Hepatocyte (in vitro differentiated cells): ENCODE measurements at regions not wholly inside any gene's neighbourhood (a gene's known extent, or its start where the extent isn't known, plus 50 kb on each side); places are given as distances from the start of the nearest gene placed in this dataset.
"Not testable (repeated sequence)": the region's sequence is repeated elsewhere in the genome, so short reads cannot be mapped to it uniquely, and the experiment has no call there.

Source experiments
- DNase-seq: peaks from one replicate; pipeline ENCODE4 v3.0.0-alpha.2; 2016; ENCODE audit warnings: low spot score
- H2AFZ ChIP-seq: fragments of 200-600 bp; sonication (generic); 2 replicates; pipeline ENCODE4 v1.6.0; 2016; ENCODE audit warnings: antibody characterized with exemption, mild to moderate bottlenecking
- H3K27ac ChIP-seq: fragments of 200-600 bp; sonication (generic); 2 replicates; pipeline ENCODE4 v1.5.1; 2016; ENCODE audit warnings: mild to moderate bottlenecking
- H3K27me3 ChIP-seq: fragments of 200-600 bp; sonication (generic); 2 replicates; pipeline ENCODE4 v1.6.1; 2016
- H3K36me3 ChIP-seq: fragments of 200-600 bp; sonication (generic); replicated peaks from 2 replicates; pipeline ENCODE4 v1.5.1; 2016; ENCODE audit warnings: low read depth; ENCODE audit not compliant: insufficient read depth
- H3K4me1 ChIP-seq: fragments of 200-600 bp; sonication (generic); 2 replicates; pipeline ENCODE4 v1.5.1; 2016; ENCODE audit warnings: mild to moderate bottlenecking, moderate library complexity; ENCODE audit not compliant: insufficient read depth
- H3K4me2 ChIP-seq: fragments of 200-600 bp; sonication (generic); 2 replicates; pipeline ENCODE4 v1.6.0; 2016
- H3K4me3 ChIP-seq: fragments of 200-600 bp; sonication (generic); 2 replicates; pipeline ENCODE4 v1.5.1; 2016; ENCODE audit warnings: mild to moderate bottlenecking
- H3K79me2 ChIP-seq: fragments of 200-600 bp; sonication (generic); 2 replicates; pipeline ENCODE4 v1.6.0; 2017; ENCODE audit warnings: mild to moderate bottlenecking
- H3K9me2 ChIP-seq: fragments of 200-600 bp; sonication (generic); replicated peaks from 2 replicates; pipeline ENCODE4 v1.6.0; 2017; ENCODE audit warnings: mild to moderate bottlenecking; ENCODE audit not compliant: insufficient read depth
- H3K9me3 ChIP-seq: fragments of 200-600 bp; sonication (generic); 2 replicates; pipeline ENCODE4 v1.5.1; 2016; ENCODE audit warnings: low read depth, mild to moderate bottlenecking
- H4K20me1 ChIP-seq: fragments of 200-600 bp; sonication (generic); 2 replicates; pipeline ENCODE4 v1.6.0; 2016; ENCODE audit warnings: mild to moderate bottlenecking; ENCODE audit not compliant: insufficient read depth, poor library complexity, severe bottlenecking
- WGBS: methylation state at CpG from one replicate; pipeline ENCODE4 v1.1.6; 2016; ENCODE audit warnings: low lambda C conversion rate; ENCODE audit errors: missing lambda C conversion rate; 5-methylcytosine and 5-hydroxymethylcytosine counted together

GRCh38 chr4:49510238-49510637, 524.2 kb downstream of the CWH43 start:
- H3K4me2 ChIP-seq, H4K20me1 ChIP-seq, H3K36me3 ChIP-seq, H3K4me1 ChIP-seq, H3K27me3 ChIP-seq, H3K9me2 ChIP-seq, H3K4me3 ChIP-seq, H3K79me2 ChIP-seq, H3K27ac ChIP-seq, H2AFZ ChIP-seq: not testable (repeated sequence)
- H3K9me3 ChIP-seq: peaks cover 42% of the 10 kb centered on the region
- DNase-seq: peak; percentile 52
- WGBS: 86% methylated on average over 7 of the region's 7 CpGs

- not testable (repeated sequence) for H3K4me2 ChIP-seq, H3K79me2 ChIP-seq, H3K27me3 ChIP-seq, H4K20me1 ChIP-seq, H3K4me1 ChIP-seq, H3K9me2 ChIP-seq, H2AFZ ChIP-seq, H3K27ac ChIP-seq, H3K36me3 ChIP-seq, H3K4me3 ChIP-seq
- H3K9me3 ChIP-seq: peaks cover 42% of the 10 kb centered on the region
- DNase-seq: peak; percentile 34
- WGBS: 74% methylated on average over 10 of the region's 10 CpGs
These were observed 525.3 kb downstream of the CWH43 start for GRCh38 chr4:49511353-49511752.

DNA sequence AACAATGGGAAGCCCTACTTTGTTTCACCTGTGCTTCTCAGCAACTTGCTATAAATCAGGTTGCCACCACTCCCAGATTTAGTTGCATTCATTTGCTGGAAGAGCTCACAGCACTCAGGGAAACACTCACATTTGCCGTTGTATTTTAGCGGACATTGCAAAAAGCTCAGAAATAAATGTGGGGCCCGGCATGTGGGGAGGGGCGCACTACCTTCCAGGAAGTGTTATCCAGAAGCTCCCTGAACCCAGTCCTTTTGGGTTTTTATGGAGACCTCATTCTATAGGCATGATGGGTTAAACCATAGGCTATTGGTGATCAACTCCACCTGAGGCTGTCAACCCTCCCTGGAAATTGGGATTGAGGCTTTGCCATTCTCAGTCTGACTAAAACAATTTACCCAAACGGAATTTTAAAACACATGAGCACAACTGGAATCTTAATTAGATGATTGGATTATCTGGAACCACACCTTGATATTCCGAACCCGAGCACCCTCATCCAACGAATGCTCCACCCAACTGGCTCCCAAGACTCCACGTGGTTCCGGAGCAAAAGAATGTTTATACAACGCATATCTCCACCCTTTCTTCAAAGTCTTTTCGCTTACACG, 525.9 kb downstream of the CWH43 start:
- peak; percentile 57 for DNase-seq
- H3K9me2 ChIP-seq, H3K4me3 ChIP-seq, H3K27ac ChIP-seq, H3K27me3 ChIP-seq, H3K4me1 ChIP-seq, H2AFZ ChIP-seq, H3K79me2 ChIP-seq, H4K20me1 ChIP-seq, H3K4me2 ChIP-seq, H3K36me3 ChIP-seq: not testable (repeated sequence)
- 76% methylated on average over 13 of the region's 13 CpGs for WGBS
- peaks cover 42% of the 10 kb centered on the region for H3K9me3 ChIP-seq

GRCh38 chr4:49512641-49513545, 526.8 kb downstream of the CWH43 start:
- H3K9me3 ChIP-seq: peaks cover 42% of the 10 kb centered on the region
- WGBS: 89% methylated on average over 33 of the region's 33 CpGs
- H3K36me3 ChIP-seq, H3K4me3 ChIP-seq, H2AFZ ChIP-seq, H3K27me3 ChIP-seq, H3K4me1 ChIP-seq, H3K4me2 ChIP-seq, H3K79me2 ChIP-seq, H3K27ac ChIP-seq, H4K20me1 ChIP-seq, H3K9me2 ChIP-seq: not testable (repeated sequence)
- DNase-seq: peak; percentile 69

- 80% methylated on average over 10 of the region's 11 CpGs for WGBS
- DNase-seq: peak; percentile 49
These were observed 527.6 kb downstream of the CWH43 start for GRCh38 chr4:49513546-49514115.

GRCh38 chr4:49514171-49514699, 528.2 kb downstream of the CWH43 start:
- not testable (repeated sequence) for H3K27ac ChIP-seq, H3K4me3 ChIP-seq, H3K9me2 ChIP-seq, H3K36me3 ChIP-seq, H3K27me3 ChIP-seq, H4K20me1 ChIP-seq, H2AFZ ChIP-seq, H3K79me2 ChIP-seq, H3K4me1 ChIP-seq, H3K4me2 ChIP-seq
- WGBS: 82% methylated on average over 18 of the region's 18 CpGs
- DNase-seq: peak; percentile 71
- H3K9me3 ChIP-seq: peaks cover 42% of the 10 kb centered on the region

More at GRCh38 chr4:49513546-49514115, 527.6 kb downstream of the CWH43 start:
- not testable (repeated sequence) for H4K20me1 ChIP-seq, H3K79me2 ChIP-seq, H3K27me3 ChIP-seq, H3K27ac ChIP-seq, H3K4me1 ChIP-seq, H2AFZ ChIP-seq, H3K4me2 ChIP-seq, H3K36me3 ChIP-seq, H3K4me3 ChIP-seq, H3K9me2 ChIP-seq
- peaks cover 42% of the 10 kb centered on the region for H3K9me3 ChIP-seq

DNA sequence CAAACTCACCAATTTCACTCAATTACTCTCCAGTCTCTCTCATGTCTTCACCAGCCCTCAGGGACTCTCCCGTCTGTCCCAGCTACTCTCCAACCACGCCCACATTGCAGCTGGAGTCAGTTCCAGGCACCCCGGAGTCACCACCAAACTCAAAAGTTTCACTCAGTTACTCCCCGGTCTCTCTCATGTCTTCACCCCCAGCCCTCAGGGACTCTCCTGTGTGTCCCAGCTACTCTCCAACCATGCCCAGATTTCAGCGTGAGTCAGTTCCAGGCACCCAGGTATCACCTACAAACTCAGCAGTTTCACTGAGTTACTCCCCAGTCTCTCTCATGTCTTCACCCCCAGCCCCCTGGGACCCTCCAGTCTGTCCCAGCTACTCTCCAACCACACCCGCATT, 528.8 kb downstream of the CWH43 start:
- 69% methylated on average over 6 of the region's 6 CpGs for WGBS
- not testable (repeated sequence) for H3K27ac ChIP-seq, H3K36me3 ChIP-seq, H3K4me2 ChIP-seq, H4K20me1 ChIP-seq, H3K79me2 ChIP-seq, H3K4me1 ChIP-seq, H3K27me3 ChIP-seq, H3K9me2 ChIP-seq, H3K4me3 ChIP-seq, DNase-seq, H2AFZ ChIP-seq
- H3K9me3 ChIP-seq: peaks cover 42% of the 10 kb centered on the region

DNA sequence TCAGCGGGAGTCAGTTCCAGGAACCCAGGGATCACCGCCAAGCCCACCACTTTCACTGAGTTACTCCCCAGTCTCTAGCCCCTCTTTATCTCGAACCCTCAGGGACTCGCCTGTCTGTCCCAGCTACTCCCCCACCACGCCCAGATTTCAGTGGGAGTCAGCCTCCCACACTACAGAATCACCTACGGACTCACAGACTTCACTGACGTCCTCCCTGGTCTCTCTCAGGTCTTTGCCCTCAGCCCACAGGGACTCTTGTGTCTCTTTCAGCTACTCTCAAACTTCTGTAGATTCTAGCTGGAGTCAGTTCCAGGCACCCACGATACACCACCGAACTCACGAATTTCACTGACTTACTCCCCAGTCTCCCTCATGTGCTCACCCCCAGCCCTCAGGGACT, 529.2 kb downstream of the CWH43 start:
- H2AFZ ChIP-seq, H3K36me3 ChIP-seq, H4K20me1 ChIP-seq, H3K4me2 ChIP-seq, H3K27ac ChIP-seq, H3K9me2 ChIP-seq, H3K27me3 ChIP-seq, H3K4me3 ChIP-seq, H3K4me1 ChIP-seq, DNase-seq, H3K79me2 ChIP-seq: not testable (repeated sequence)
- WGBS: 79% methylated on average over 10 of the region's 10 CpGs
- H3K9me3 ChIP-seq: peaks cover 40% of the 10 kb centered on the region
